Germinal center (tissue), 1 donor: ENCODE measurements at regions not wholly inside any gene's neighbourhood (a gene's known extent, or its start where the extent isn't known, plus 50 kb on each side); places are given as distances from the start of the nearest gene placed in this dataset.

Experiments
- DNase-seq: peaks from one replicate; pipeline ENCODE4 v3.0.0; 2012; ENCODE audit warnings: mixed read lengths, low spot score

DNA sequence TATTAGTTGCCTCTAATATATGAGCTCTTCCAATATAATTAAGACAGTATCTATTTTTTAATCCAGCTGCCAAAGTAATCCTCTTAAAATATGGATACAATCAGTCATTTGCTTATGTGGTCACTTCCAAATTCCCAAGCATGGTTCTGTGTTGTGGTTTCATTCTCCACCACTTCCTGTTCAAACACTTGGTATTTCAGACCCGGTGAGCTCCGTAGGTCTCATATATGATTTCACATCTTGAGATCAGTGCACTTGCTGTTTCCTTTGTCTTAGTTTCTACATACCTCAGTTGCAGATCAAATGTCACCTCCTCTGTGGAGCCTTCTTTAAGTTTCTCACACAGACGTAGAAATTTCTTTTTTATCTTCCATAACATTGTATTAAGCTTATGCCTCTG, 254.2 kb downstream of the KCNS3 start:
- no peak for DNase-seq

DNA sequence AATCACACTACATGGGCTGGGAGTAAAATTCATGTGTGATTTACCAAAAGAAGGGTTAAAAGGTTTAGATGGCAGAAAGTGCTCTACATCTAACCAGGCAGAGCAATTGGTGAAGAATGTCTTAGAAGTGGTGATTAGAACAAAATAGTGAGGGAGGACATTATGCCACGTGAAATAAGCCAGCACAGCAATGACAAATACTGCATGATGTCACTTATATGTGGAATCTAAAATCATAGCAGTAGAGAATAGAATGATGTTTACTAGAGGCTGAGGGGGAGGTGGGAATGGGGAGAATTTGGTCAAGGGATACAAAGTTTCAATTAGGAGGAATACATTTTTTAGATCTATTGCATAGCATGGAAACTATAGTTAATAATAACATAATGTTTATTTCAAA, 253.3 kb downstream of the KCNS3 start:
- no peak for DNase-seq

DNA sequence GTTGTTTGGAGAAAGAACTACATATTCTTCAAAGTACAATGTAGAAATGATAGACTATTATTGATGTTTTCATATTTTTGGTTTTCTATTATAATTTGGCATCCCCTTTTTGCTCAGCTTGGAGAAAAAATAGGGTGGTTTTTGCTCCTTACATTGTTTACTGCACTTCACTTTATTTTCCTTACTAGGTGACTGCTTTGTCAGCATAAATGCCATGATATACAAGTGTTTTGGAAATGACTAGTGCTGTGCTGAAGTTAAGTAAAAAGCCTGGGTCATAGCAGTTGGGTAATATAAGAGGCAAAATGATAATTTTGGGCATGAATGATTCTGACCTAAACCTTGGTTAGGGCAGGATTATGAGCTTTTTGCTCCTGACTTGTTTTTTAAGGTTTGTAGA, 250.9 kb downstream of the KCNS3 start:
- no peak for DNase-seq

DNA sequence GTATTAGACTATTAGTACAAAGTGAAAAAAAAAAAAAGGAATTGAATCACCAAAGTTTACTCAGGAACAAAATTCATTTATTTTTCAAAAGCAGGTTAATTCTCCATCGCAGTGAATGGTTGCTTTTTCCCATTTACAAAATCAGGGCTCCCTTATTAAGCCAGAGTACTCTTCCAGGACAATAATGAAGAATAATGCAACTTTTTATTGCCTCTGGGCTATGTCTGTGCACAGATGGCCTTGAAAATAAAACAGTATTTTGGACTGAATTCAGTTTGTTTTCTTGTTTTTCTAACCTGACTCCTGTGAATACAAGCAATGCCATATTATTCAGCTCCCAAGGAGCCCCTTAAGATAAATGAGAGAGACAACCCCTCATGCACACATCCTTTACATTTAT, 246.8 kb downstream of the KCNS3 start:
- no peak for DNase-seq

DNA sequence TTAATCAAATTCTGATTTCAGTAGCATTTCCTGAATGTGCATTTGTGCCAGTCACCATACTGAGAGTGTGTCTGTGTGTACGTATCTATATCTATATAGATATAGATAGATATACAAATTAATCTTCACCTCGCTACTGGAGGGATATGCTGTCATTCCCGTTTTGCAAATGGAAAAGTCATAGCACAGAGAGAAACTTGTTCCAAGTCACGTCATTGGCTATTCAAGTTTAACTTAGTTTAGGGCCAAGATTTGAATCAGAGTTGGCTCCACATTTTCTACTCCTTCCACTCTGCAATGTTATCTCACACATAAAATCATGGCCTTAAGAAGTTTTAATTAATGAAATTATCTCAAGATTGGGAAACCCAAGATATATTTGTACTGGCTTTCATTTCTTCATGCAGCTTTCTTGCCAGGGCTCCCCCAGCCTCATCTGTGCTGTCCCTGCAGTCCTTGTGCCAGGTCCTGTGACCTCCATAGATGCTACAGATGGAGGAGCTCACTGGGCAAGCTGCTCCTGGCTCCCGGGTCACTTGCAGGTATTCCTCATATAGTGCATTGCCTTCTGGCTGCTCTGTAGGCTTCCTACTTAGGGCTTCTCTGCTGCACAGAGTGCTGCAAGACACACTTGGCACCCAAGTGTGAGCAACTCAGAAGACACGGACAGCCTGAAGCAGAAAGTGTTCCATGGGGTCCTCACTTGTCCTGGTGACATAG, 245.8 kb downstream of the KCNS3 start:
- DNase-seq: no peak

DNA sequence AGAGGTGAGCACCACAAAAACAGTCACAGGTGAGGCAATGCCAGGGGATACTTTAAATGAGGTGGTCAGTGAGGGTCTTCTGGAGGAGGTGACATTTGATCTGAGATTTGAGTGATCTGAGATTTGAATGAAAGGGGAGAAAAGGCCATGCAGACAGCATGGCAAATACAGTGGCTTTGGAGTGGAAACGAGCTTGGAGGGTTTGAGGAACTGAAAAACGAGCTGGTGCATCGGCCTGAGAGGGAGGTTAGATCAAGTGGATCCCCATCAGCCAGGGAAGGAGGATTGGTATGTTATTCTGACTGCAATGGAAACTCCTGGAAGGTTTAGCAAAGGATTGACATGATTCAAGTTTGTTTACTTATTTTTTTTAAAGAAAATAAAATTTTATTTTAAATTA, 245.1 kb downstream of the KCNS3 start:
- DNase-seq: no peak

DNA sequence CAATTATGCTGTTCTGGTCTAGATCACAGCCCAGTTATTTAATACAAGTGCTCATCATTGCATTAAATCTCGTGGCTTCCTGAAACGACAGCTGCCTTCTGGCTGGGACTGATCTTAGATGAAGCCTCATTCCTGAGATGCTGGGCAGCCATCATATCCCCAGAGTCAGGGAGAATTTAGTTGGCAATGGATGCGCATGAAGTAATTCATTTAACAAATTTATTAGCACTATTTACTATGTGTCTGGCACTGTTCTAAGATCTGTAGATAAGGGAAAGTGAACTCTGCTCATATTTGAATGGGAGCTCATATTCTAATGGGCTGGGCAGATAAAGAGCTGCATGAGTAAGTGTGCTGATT, 244.7 kb downstream of the KCNS3 start:
- no peak for DNase-seq

DNA sequence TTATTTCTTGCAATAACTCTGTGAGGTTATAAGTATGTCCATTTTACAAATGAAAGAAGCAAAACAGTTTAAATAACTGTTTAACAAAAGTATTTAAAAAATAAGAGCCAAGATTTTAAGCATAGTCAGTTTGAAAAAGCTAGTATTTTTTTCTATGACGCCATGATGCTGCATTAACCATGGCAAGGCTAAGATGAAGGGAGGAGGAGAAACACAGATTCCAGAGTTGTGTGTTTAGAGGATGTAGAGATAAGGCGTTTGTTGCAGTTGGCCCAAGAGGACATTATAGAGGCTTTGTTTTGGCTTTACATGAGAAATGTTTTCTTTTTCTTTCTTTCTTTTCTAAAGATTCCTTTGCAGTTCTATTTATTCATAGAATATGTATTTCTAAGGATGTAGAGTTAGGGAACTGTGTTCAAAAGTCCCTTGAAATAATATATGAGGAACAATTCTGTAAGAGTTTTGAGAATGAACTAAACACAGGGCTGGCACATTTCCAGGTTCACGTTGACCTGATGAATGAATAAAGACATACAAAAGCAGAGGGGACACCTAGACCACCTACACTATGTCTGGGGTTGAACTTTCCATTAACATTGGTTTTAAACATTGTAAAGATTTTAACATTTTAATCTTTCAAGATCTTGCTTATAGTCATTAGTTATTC, 244.2 kb downstream of the KCNS3 start:
- DNase-seq: no peak

DNA sequence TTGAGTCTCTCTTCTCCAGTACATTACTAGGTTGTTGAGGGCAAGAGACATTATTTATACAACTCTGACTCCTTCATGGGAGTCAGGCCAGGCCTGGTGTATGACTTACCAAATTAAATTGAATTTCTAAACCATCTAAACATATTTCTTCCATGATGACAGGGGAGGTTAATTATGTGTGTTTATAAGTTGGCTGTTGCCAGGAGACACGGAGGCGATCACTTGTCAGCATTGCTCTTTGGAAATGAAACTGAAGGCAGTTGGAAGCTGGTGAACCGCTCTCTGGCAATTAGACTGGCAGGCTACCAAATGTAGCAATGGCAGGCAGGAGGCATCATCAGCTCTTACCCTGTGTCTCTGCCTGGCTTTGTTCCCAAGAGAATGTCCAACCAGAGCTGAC, 241.4 kb downstream of the KCNS3 start:
- DNase-seq: no peak

DNA sequence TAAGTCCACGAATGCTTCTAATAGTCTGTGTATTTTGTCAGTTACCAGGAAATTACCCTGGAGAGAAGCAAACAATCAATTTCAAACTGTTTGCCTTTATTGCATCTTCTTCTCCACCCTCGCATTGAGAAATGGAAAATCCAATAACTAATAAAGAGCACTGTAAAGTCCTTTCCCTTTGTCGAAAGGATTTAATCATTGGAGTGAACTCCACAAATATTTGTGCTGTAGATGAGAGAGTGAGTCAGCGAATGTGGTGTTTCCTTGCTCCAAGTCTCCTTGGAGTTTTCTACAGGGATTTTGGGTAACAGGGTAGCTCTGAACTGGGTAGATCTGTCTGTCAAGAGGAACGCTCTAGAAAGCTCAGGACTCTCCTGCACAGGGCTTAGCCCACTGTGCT, 240.2 kb downstream of the KCNS3 start:
- no peak for DNase-seq

DNA sequence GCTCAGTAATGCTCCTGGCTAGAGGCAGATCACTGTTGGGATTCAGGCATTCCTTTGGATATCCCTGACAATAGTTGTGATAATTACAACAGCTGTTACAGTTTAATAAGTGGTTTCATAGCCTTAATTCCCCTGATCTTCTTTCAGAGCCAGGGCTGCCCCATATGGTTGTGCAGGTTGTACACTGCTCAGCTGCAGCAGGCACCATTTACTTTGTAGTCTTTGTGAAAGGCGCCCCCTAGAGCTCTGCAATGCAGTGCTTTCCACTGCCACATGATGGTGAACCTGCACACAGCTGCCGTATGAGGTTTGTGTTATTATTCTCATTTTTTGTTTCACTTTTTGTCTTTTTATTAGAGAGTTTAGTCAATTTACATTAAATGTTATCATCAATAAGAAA, 239.1 kb downstream of the KCNS3 start:
- no peak for DNase-seq

DNA sequence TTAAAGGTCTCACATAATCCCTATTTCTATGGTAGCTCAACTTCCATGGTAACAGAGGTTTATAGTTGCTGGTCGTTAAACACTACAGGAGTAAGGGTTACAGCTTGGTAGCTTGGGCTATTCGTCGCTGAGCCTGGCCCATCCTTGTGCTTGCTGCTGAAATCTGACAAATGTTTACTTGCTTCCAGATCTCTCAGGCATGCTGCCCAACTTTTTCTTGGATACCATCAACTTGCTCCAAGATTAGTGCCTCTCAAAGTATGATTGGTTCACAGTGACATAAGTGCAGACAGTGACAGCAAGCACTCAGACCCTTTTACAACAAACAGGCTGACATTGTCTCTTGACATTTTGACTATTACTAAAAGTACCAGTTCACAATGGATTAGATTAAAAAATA, 231.8 kb downstream of the KCNS3 start:
- DNase-seq: no peak

DNA sequence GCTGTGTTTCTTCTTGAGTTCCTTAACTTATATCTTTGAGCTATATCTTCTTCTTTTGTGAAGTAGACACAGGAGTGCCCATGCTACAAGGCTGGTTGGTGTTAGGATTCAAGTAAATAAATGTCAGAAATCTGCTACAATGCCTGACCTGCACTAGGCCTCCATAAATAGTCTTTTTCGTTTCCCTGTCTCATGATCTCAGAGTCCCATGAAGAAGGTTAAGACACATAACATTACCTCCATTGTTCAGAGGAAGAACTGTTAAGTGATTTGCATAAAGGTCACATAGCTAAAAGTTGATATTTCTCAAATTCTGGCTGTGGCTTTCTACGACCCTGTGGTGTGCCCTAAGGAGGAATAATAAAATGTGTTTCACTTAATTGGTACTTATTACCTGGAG, 228.4 kb downstream of the KCNS3 start:
- no peak for DNase-seq

DNA sequence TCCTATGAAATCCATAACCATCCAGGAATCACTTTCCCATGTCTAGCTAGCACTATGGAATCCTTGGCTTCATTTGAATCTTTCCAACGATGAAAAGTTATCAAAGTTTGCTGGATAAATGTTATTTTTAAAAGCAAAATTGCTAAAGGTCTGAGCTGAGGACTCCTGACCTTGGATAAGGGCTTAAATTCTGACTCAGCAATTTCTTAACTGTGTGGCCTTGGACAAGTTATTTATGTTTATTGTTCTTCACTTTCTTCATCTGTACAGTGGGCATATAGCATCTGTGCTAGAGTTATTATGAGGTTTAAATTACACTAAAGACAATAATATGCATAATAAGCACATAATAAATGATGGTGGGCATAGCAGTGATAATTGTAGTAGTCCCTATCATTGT, 227.5 kb downstream of the KCNS3 start:
- no peak for DNase-seq

DNA sequence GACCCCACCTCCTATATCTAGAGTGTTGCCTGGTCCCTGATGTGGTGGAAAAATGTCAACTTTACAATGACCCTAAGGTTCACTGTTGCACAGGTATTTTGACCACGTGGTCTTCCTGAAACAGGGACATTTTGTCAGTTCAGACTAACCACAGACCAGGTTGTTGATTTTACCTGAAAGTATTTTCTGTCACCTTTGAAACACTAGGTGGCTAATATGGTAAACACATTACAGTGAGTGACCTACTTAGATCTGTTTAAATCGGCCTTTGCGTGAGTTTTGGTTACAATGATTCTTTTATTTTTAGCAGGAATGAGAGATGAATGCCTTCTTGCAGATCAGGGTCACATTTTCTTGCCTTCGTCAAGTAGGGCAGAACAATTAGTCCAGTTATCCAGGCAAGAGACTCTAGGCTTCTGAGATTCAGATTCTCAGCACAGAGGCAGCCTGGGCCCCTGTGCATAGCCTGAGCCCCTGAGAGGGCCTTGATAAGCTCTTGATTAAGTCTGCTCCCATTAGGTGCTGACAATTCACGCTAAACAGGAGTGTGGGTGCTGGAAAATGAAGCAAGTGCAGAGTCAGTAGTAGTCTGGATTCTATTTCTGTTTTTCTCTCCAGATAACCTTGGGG, 226.2 kb downstream of the KCNS3 start:
- no peak for DNase-seq

DNA sequence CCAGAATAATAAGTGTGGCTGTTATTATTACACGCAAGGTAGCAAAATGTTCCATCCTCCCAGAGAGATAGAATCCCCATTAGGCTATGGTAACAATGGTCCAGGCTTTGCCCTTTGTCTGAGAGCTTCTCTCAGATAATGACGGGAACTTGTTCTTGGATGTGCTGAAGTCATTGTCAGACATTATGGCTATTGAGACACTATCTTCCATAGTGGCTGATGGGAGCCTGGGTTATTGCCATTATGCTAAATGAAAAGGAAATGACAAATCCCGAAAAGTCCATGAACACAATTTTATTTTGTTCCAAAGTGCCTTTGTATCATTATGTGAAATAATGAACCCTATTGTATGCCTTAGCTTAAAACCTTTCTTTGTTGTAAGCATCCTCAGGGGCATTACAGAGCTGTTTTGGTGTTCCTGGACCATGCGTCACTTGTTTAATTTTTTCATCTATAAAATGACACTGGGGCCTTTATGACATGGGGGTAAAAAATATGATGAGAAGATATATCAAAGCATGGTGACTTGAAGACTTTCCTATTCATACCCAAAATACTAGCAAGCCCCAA, 218.5 kb downstream of the KCNS3 start:
- no peak for DNase-seq

DNA sequence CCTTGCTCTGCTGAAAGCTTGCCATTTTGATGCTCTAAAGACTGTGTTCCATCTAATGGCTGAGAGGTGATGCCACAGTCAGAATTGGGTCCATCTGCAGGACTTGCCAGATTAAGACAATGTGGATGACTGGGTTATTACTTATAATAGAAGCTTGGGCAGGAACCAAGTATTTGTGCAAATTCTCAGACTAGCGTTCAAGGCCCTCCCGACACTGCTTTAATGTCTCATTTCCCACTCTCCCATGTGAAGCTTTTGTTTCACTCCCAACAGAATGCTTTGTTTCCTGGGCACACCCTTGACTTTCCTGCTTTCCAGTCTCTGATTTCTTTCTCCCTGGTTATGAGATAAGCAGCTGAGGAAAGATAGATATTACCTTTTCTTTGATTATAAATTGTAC, 215.8 kb downstream of the KCNS3 start:
- DNase-seq: no peak

DNA sequence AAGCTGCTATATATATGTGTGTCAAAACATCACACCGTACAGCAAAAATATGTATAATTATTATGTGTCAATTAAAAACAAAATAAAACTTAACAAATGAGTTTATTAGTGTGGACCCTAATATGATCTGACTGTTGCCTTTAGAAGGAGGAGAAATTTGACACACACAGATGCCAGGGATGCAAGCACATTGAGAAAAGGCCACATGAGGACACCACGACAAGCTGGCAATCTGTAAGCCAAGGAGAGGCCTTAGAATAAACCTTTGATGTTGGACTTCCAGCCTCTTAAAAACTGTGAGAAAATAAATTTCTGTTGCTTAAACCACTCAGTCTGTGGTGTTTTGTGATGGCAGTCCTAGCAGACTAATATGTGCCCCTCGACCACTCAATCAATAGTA, 214.7 kb downstream of the KCNS3 start:
- no peak for DNase-seq

DNA sequence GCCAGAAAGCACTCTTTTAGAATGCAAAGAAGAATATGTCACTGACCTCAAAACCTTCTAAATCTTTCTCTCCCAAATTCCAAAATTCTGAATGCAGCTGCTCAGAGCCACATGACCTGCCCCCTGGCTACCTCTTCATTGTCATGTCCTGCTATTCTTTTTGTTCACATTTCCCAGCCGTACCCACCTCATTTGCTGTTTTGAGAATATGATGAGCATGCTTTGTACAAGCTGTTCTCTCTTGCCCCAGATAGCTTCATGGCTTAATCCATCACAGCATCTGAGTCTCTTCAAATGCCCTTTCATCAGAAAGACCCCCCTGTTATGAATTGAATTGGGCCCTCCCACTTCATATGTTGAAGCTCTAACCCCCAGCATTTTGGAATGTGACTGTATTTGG, 214.3 kb downstream of the KCNS3 start:
- no peak for DNase-seq

DNA sequence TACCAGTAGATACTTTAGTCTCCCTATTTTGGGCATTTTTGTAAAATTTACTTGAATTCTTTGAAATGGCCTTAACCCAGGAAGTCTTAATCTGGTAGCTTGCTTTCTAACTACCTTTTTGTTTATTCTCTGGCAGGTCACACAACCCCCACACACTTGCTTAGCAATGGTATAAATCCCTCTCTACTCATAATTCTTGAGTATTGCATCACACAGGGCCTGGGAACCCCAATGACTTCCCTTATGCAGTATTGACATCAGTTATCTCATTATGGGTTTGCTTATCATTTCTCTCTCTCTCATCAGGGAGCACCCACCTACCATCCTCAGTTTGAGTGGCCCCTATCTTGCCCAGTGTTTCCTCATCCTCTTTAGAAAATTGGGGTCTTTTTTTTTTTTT, 207.1 kb downstream of the KCNS3 start:
- no peak for DNase-seq

DNA sequence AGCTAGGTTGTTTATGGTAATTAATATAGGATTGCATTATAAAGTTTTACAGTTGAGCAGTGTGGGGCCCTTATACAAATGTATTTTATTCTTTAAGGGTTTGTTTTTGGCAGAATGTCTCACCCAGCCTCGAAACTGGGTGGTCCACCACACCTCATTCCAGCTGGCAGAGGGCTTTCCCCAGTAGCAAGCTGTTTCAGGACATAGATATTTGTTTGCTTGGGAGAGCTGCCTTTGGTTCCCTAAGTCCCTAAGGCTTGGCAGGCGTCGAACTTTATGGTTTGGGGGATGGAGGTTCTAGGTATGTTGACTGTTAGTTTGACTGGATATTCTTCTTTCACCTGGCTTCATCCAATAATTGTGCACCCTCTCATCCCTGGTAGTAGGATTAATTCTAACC, 205.9 kb downstream of the KCNS3 start:
- no peak for DNase-seq

DNA sequence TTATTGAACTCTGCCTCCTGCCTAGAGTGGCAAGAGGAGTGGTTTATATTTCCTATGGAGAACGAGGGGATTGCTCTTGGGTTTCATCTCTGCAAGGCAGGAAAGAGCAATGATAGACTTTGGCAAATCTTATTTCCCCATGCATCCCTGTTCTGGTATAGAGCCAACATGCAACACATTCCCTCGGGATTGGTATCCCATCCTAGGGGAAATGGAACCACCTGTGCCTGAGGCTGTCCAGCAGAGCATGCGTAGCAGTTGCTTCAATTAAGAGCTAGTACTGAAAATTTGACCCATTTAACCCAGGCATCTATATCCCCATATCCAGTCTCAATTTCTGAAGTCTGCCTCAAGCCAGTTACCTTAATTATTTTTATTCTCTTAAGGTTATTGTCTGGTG, 205.3 kb downstream of the KCNS3 start:
- DNase-seq: no peak

DNA sequence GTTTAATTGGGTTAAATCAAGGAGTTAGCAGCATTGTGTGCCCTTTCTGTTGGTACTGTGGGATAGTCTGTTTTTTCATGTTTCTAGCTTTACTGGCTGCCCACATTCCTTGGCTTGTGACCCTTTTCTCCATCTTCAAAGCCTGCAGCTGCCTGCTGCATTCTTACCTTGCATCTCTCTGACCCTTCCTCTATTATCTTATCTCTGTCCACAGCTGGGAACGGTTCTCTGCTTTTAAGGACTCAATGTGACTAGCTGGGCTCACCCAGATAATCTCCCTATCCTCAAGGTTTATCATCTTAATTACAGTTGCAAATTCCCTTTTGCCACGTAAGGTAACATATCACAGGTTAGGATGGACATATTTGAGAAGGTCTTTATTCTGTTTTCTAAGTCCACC, 199.7 kb downstream of the KCNS3 start:
- no peak for DNase-seq

DNA sequence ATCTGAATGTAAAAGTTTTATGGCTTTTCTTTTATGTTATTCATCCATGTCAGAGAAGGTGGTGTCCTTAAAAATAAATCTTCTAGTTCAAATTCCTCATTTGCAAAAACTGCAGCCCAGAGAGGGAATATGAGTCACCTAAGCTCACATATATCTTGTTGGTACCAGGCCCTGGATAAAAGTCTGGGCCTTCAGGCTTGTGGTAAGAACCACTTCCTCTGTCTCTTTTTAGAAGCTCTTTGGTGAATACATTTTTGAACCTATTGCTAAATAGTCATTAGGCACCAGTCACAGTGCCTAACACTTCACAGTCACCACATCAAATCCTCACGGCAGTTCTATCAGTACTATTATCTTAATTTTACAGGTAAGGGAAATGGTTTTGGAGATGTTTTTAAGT, 199.2 kb downstream of the KCNS3 start:
- no peak for DNase-seq
